ENCODE measurements at regions not wholly inside any gene's neighbourhood (a gene's known extent, or its start where the extent isn't known, plus 50 kb on each side); places are given as distances from the start of the nearest gene placed in this dataset.

DNA sequence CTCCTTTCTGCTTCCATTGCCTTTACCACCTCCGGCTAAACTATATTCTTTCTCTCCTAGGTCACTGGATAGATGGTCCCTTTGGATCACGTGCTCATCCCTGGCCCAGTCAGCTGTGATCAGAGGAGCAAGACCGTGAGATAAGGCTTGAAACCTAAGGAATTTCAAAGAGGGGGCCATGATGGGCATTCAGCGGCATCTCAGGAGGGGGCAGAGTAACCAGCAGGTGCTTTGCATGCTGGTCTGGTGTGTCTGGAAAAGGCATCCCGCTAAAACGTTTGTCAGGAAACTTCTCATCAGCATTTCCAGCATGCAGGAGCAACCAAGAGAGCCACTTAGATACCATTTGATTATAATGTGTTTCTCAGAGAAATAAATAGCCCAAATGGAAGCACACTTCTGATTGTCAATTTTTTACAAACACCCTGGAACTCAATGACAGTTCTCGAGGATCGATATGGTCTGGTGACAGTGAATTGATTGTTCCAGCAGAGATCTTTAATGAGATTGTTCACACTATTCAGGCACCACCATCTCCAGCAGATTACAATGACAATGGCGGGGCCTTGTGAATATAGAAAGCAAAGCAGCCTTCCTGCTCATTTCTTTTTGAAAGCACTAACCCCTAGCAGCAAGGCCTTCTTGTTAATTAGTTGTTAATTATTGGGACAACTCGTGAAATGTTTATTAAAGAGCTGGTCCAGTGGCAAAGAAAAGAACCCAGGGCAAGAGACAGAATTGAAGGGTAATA, 327.1 kb downstream of the PTTG2 start:
- TF ChIP-seq, protein P1, sequence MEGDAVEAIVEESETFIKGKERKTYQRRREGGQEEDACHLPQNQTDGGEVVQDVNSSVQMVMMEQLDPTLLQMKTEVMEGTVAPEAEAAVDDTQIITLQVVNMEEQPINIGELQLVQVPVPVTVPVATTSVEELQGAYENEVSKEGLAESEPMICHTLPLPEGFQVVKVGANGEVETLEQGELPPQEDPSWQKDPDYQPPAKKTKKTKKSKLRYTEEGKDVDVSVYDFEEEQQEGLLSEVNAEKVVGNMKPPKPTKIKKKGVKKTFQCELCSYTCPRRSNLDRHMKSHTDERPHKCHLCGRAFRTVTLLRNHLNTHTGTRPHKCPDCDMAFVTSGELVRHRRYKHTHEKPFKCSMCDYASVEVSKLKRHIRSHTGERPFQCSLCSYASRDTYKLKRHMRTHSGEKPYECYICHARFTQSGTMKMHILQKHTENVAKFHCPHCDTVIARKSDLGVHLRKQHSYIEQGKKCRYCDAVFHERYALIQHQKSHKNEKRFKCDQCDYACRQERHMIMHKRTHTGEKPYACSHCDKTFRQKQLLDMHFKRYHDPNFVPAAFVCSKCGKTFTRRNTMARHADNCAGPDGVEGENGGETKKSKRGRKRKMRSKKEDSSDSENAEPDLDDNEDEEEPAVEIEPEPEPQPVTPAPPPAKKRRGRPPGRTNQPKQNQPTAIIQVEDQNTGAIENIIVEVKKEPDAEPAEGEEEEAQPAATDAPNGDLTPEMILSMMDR (IDR thresholded peaks at IDR 0.05; ENCODE audit: extremely low read depth, missing control alignments): no peak
- no peak for DNase-seq (ENCODE audit: low spot score)

DNA sequence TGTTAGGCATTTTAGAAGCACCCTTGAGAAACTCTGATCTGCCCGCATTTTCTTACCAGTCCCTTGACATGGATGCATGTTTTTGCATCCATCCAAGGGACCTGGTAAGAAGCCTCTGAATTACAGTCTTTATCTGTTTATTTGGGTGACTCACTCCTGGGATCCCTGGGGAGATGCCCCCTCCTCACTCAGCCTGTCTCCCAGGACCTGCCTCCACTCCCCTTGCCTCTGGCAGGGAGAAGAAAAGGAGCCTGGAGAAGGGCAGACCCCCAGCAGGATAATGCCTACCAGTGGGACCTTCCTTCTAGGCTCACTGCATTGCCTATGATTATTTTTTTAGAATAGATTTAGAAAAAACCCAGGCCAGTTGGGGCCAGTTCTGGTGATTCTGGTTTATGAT, 329.4 kb downstream of the PTTG2 start:
- no peak for DNase-seq (ENCODE audit: low spot score)
- TF ChIP-seq, protein P1 (IDR thresholded peaks at IDR 0.05; ENCODE audit: extremely low read depth, missing control alignments): no peak

DNA sequence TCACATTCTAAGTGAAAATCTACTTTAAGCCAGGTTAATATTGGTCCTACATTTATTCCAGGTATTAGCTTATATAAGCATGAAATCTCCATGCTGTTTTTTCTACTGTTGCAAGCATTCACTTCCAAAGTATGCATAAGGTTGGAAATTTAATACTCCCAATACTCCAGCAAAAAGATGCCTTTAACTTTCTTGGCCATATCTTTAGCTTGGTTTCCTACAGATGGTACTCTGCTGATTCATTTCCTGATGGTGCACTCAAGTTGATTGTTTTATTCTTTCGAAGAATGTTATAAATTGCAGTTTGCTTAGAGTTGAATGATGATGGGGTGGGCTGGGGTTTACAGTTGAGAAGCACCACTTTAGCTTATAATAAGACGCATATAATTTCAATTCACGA, 330.2 kb downstream of the PTTG2 start:
- TF ChIP-seq, protein P1 (IDR thresholded peaks at IDR 0.05; ENCODE audit: extremely low read depth, missing control alignments): no peak
- no peak for DNase-seq (ENCODE audit: low spot score)

DNA sequence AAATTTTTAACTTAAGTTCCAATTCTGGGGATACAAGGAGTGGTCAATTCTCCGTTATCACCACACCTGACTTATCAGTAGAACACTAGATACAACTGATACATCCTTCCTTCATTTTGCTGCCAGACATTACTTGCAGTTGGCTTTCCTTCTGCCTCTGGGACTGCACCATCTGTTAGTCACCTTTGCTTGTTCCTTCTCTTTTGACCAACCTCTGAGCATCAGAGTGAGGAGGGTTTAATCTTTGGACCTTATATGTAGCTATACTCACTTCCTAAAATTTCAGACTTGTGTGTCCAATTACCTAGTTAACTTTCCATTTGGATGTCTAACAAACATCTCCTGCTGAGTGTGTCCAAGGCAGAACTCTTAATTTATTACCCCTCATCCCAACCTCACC, 330.7 kb downstream of the PTTG2 start:
- TF ChIP-seq, protein P1 (IDR thresholded peaks at IDR 0.05; ENCODE audit: extremely low read depth, missing control alignments): no peak

DNA sequence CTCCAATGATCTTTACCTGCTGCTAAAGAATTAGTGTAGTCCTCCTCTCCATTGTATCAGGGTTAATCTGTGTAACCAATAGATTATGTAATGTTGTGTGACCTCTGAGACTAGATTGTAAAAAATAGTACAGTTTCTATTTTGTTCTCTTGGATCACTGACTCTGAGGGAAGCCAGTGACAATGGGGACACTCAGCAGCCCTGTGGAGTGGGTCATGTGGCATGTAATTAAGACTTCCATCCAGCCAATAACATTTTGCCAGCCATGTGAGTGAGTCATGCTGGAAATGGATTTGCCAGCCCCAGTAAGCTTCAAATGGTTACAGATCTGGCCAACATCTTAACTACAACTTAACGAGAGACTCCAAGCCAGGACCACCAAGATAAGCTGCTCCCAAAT, 332.3 kb downstream of the PTTG2 start:
- TF ChIP-seq, protein P1 (IDR thresholded peaks at IDR 0.05; ENCODE audit: extremely low read depth, missing control alignments): no peak
- DNase-seq (ENCODE audit: low spot score): no peak

More for the DNA sequence above, 330.7 kb downstream of the PTTG2 start:
- no peak for DNase-seq (ENCODE audit: low spot score)

DNA sequence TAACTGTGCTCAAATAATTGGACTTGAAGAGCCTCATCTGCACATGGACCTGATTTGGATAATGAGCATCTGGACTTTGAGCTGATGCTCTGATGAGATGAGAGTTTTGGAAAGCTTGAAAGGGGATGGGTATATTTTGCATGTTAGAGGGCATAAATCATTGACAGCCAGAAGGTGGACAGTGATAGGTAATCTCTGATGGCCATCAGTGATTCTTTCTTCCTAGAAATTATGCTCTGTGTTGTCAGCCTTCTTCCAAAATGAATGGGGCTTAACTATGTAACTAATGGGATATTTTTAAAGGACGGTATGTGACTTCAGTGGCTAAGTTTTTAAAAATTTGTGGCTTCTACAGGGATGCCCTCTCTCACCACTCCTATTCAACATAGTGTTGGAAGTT, 334.0 kb downstream of the PTTG2 start:
- TF ChIP-seq, protein P1 (IDR thresholded peaks at IDR 0.05; ENCODE audit: extremely low read depth, missing control alignments): no peak
- DNase-seq (ENCODE audit: low spot score): no peak

DNA sequence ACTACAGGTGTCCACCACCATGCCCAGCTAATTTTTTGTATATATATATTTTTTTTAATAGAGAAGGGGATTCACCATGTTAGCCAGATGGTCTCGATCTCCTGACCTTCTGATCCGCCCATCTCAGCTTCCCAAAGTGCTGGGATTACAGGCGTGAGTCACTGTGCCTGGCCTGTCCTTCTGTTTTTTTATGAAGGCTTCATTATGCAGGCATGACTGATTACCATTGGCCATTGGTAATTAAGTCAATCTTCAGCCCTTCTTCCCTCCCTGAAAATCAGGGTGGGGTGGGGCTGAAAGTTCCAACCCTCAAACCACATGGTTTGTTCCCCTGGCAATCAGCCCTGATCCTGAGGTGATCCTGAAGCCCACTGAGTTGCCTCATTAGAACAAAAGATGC, 336.9 kb downstream of the PTTG2 start:
- TF ChIP-seq, protein P1 (IDR thresholded peaks at IDR 0.05; ENCODE audit: extremely low read depth, missing control alignments): no peak
- DNase-seq (ENCODE audit: low spot score): no peak

Measured in GM20000 (cell line).